ENCODE measurements at regions not wholly inside any gene's neighbourhood (a gene's known extent, or its start where the extent isn't known, plus 50 kb on each side); places are given as distances from the start of the nearest gene placed in this dataset.

DNA sequence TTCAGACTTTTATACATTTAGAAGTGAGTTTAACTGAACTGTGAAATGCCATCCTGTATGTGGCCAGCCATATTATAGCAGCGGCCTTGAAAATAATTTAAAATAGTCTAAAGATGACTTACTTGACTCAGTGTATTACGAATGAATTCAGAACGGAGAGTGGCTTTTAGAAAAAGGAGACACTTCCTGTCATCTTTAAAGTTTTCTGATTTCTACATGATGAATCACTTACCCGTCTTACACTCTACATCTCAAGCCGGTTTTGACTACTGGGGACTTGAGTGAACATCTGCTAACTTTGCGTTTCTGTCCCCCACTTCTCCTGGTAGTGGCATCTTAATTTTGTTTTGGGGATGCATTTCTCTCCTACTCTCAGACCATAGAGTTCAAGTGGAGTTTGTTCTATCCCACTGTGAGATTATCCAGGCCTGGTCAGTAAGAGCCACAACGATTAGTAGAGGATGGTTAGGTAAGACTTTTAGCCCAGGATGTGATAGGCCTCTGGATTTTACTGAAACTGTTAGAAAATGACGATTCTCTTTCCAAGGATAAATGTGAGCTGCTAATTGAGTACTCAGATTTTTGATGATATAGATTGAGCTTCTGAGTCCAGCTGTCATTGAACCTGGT, 175.4 kb upstream of the CADPS start:
- TF ChIP-seq, protein P1, sequence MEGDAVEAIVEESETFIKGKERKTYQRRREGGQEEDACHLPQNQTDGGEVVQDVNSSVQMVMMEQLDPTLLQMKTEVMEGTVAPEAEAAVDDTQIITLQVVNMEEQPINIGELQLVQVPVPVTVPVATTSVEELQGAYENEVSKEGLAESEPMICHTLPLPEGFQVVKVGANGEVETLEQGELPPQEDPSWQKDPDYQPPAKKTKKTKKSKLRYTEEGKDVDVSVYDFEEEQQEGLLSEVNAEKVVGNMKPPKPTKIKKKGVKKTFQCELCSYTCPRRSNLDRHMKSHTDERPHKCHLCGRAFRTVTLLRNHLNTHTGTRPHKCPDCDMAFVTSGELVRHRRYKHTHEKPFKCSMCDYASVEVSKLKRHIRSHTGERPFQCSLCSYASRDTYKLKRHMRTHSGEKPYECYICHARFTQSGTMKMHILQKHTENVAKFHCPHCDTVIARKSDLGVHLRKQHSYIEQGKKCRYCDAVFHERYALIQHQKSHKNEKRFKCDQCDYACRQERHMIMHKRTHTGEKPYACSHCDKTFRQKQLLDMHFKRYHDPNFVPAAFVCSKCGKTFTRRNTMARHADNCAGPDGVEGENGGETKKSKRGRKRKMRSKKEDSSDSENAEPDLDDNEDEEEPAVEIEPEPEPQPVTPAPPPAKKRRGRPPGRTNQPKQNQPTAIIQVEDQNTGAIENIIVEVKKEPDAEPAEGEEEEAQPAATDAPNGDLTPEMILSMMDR (conservative IDR thresholded peaks at IDR 0.05; ENCODE audit: low read depth), result no peak
- POLR2A ChIA-PET (ENCODE audit: low non-redundant PET), result no interaction called here
- CTCF ChIA-PET, result no interaction called here
- no peak overlapping the region for H3K27ac ChIP-seq
- no peak for DNase-seq (ENCODE audit: low spot score)

DNA sequence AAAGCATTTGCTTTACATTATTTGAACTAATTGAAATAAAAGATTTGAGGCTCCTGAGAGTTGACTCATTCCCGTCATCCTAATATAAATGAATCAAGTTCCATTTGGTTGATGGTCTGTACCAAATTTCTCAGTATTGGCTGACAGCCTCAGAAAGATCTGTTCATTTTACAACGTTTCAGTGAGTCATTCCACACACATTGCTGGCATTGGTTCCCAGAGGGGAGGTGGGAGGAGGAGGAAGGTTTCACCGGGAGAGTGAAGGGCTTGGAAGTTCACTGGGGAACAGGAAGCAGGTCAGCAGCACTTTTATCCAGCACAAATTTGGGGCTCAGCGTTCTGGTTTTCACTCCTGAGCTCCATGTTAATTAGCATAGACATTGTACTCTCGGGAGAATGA, 176.7 kb upstream of the CADPS start:
- POLR2A ChIA-PET (ENCODE audit: low non-redundant PET), result no interaction called here
- TF ChIP-seq, protein P1 (conservative IDR thresholded peaks at IDR 0.05; ENCODE audit: low read depth), result no peak
- H3K27ac ChIP-seq, result no peak overlapping the region
- CTCF ChIA-PET, result interaction anchor here (0.6 kb wide), 1 partner anchor 1958 kb away, joined by 4 read pairs; no protein-coding TSS in a partner anchor
- DNase-seq (ENCODE audit: low spot score), result no peak

DNA sequence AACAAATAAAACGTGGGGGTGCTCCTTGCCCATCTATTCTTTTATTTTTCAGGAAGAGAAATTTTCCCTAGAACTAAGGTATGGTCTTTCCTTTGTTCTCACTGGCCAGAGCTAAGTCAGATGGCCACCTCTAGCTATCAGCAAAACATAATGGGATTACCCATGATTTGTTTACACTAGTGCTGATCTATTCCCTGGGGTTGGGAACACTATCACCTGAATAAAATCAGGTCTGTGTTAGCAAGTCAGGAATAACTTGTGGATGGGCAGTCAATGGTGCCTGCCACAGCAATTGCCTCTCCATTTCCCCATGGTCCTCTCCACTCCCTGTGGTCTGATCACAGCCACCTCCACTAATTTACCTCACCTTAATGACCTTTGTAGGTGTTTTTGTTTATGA, 181.7 kb upstream of the CADPS start:
- TF ChIP-seq, protein P1 (conservative IDR thresholded peaks at IDR 0.05; ENCODE audit: low read depth), result no peak
- DNase-seq (ENCODE audit: low spot score), result no peak
- H3K27ac ChIP-seq, result no peak overlapping the region
- POLR2A ChIA-PET (ENCODE audit: low non-redundant PET), result no interaction called here
- CTCF ChIA-PET, result no interaction called here

DNA sequence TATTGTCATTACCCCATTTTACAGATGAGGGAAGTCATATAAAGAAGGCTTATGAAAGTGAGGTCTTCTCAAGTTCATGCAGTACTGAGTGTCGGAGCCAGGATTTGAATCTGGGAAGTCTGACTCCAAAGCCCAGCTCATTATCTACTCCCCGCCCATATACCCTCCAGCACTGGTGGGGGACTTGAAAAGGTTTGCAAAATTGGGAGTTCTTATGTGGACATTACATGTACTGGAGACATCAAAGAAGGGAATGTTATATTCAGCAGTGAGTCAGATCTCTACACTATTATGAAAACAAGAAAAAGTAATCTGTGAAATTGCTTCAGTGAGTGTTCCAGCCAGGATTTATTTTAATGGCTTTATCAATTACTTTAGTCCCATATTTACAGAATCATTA, 185.2 kb upstream of the CADPS start:
- DNase-seq (ENCODE audit: low spot score), result no peak
- POLR2A ChIA-PET (ENCODE audit: low non-redundant PET), result no interaction called here
- CTCF ChIA-PET, result interaction anchor here (0.7 kb wide), 1 partner anchor 12 kb away, joined by 4 read pairs; no protein-coding TSS in a partner anchor
- TF ChIP-seq, protein P1 (conservative IDR thresholded peaks at IDR 0.05; ENCODE audit: low read depth), result no peak
- no peak overlapping the region for H3K27ac ChIP-seq

DNA sequence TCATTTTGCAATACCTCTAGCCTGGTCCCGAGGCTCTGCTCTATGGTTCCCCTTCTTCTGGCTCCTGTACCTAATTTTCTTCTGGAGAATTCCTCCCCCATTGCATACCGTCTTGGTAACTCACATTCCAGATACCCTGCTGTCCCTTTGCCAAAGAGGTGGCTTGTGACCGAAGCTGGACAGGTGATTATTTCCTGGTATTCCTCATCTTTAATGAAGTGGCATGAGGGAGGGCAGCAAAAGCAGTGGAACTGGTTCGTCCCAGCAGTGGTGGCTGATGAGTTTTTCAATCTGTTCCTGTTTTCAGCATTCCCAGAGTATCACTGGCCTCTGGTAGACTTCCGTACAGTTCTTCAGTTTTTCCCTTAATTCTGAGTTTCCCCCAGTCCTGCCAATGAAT, 186.2 kb upstream of the CADPS start:
- no peak for DNase-seq (ENCODE audit: low spot score)
- CTCF ChIA-PET, result no interaction called here
- POLR2A ChIA-PET (ENCODE audit: low non-redundant PET), result no interaction called here
- TF ChIP-seq, protein P1 (conservative IDR thresholded peaks at IDR 0.05; ENCODE audit: low read depth), result no peak
- H3K27ac ChIP-seq, result no peak overlapping the region

DNA sequence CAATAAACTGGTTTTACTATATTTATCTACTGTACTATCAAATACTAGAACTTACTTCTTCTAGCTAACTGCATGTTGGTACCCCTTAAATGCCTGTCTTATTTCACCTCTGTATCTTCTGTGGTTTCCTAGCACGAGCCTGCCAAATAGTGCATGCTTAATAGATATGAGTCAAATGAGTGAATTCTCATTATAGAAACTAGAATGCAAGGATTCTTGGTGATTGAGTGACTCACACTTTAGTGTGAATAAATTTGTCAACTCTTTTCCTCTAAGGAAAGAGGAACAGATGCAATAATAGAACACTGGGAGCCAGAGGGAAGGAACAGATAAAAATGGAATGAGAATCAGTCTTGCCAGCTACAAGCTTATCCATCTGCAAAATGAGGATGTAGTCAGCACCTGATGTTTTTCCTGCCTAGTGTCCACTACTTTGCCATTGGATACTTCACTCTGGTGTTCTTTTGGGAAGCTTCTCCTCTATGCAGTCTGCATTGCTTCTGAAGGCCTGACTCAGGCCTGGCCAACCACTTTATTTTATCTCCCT, 189.1 kb upstream of the CADPS start:
- TF ChIP-seq, protein P1 (conservative IDR thresholded peaks at IDR 0.05; ENCODE audit: low read depth), result no peak
- DNase-seq (ENCODE audit: low spot score), result no peak
- CTCF ChIA-PET, result no interaction called here
- POLR2A ChIA-PET (ENCODE audit: low non-redundant PET), result no interaction called here
- H3K27ac ChIP-seq, result no peak overlapping the region

Measured in RWPE1 (cell line).